Naive thymus-derived CD4-positive, alpha-beta T cell (primary cell): ENCODE measurements at regions not wholly inside any gene's neighbourhood (a gene's known extent, or its start where the extent isn't known, plus 50 kb on each side); places are given as distances from the start of the nearest gene placed in this dataset.

Experiments
- ATAC-seq: fragments of 150-1000 bp; cut with Tn5 transposase; 2 replicates; pipeline ENCODE4 v1.10.0; 2021; ENCODE audit warnings: mild to moderate bottlenecking, moderate library complexity
- CTCF ChIA-PET: fragments of 350-600 bp; sonication (Branson Sonifier 250); formaldehyde crosslinking; loops from one replicate; lab custom pipeline; 2021; ENCODE audit warnings: antibody characterized with exemption; lab: Charles Lee
- POLR2A ChIA-PET: fragments of 350-600 bp; sonication (Branson Sonifier 250); formaldehyde crosslinking; loops from one replicate; lab custom pipeline; 2021; ENCODE audit warnings: antibody characterized with exemption, inconsistent platforms; lab: Charles Lee
- DNase-seq, 9 donors: peaks; one replicate each; pipeline versions ENCODE4 v3.0.0 to v3.0.0-alpha.2; 2020 to 2022; ENCODE audit warnings: mixed read lengths in 1 of 9
- H3K27ac ChIP-seq: one replicate; pipeline ENCODE4 v1.7.0; 2013; ENCODE audit warnings: mild to moderate bottlenecking, low read depth, low read length, moderate library complexity
- H3K27me3 ChIP-seq, 2 donors: one replicate each; pipeline ENCODE4 v1.7.0; 2013; ENCODE audit warnings: low read length in 2 of 2, mild to moderate bottlenecking in 2 of 2, moderate library complexity in 2 of 2; ENCODE audit not compliant: control insufficient read depth in 2 of 2, insufficient read depth in 2 of 2
- H3K36me3 ChIP-seq, 3 experiments: 1 replicate in 2 of 3; 2 replicates in 1 of 3; pipeline ENCODE4 v1.7.0; 2013; ENCODE audit warnings: low read length in 3 of 3, mild to moderate bottlenecking in 3 of 3, moderate library complexity in 1 of 3; ENCODE audit not compliant: insufficient read depth in 3 of 3, control insufficient read depth in 2 of 3
- H3K4me1 ChIP-seq, 2 donors: one replicate each; pipeline ENCODE4 v1.7.0; 2013; ENCODE audit warnings: low read length in 2 of 2, mild to moderate bottlenecking in 2 of 2, moderate library complexity in 1 of 2; ENCODE audit not compliant: control insufficient read depth in 2 of 2, insufficient read depth in 2 of 2
- H3K4me3 ChIP-seq: 2 replicates; pipeline ENCODE4 v1.7.0; 2013; ENCODE audit warnings: mild to moderate bottlenecking, low read length
- H3K9me3 ChIP-seq, 3 experiments: 1 replicate in 2 of 3; 2 replicates in 1 of 3; pipeline ENCODE4 v1.7.0; 2013; ENCODE audit warnings: low read length in 3 of 3; ENCODE audit not compliant: control insufficient read depth in 2 of 3
- H3K27ac Mint-ChIP-seq, 9 donors: one replicate each; pipeline ENCODE4 v1.8.0; 2020 to 2022; ENCODE audit warnings: mixed read lengths in 9 of 9, mild to moderate bottlenecking in 8 of 9, moderate library complexity in 5 of 9, inconsistent platforms in 2 of 9
- H3K27me3 Mint-ChIP-seq, 5 donors: one replicate each; pipeline ENCODE4 v1.8.0; 2021 to 2022; ENCODE audit warnings: mixed read lengths in 5 of 5, mild to moderate bottlenecking in 1 of 5
- H3K36me3 Mint-ChIP-seq, 5 donors: one replicate each; pipeline ENCODE4 v1.8.0; 2020 to 2022; ENCODE audit warnings: mixed read lengths in 5 of 5, mild to moderate bottlenecking in 3 of 5, inconsistent platforms in 1 of 5
- H3K4me1 Mint-ChIP-seq, 7 donors: one replicate each; pipeline ENCODE4 v1.8.0; 2020 to 2022; ENCODE audit warnings: mixed read lengths in 7 of 7, mild to moderate bottlenecking in 3 of 7, inconsistent platforms in 1 of 7
- H3K4me3 Mint-ChIP-seq, 10 donors: one replicate each; pipeline ENCODE4 v1.8.0; 2020 to 2022; ENCODE audit warnings: mild to moderate bottlenecking in 10 of 10, mixed read lengths in 10 of 10, moderate library complexity in 6 of 10, inconsistent platforms in 2 of 10
- H3K9me3 Mint-ChIP-seq, 11 donors: one replicate each; pipeline ENCODE4 v1.8.0; 2020 to 2022; ENCODE audit warnings: mixed read lengths in 11 of 11, mild to moderate bottlenecking in 4 of 11, inconsistent platforms in 1 of 11, moderate library complexity in 1 of 11
- intact Hi-C, 2 donors: fragments of 100-400 bp; cut with micrococcal nuclease; formaldehyde crosslinking; loops; one replicate each; pipeline ENCODE4 v1.15.1; 2023

DNA sequence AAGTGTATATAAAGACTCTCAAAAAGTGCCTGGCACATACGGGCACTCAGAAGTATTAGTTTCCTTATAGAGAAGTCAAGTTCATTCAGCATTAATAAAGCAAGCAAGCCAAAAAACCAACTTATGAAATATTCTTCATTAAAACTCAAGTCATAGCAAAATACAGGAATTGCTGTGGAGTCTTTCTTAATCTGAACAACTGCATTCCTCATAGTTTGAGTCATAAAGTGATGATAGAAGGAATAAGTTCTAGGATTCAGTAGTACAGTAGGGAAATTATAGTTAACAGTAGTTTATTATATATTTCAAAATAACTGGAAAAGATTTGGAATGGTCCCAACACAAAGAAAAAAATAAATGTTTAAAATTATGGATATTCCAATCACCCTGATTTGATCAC, 200.3 kb downstream of the C11orf91 start:
- Histone ChIP-seq H3K4me3 (no peak overlapping the region), H3K27ac (no peak overlapping the region), H3K36me3 (no peaks in the 10 kb centered on the region), H3K27me3 (no peaks in the 10 kb centered on the region), H3K9me3 (no peaks in the 10 kb centered on the region), H3K4me1 (no peaks in the 10 kb centered on the region)
- peaks cover 0 to 14% (median 4%) of the 10 kb centered on the region in 11 donors for H3K9me3 Mint-ChIP-seq
- H3K4me1 Mint-ChIP-seq = no peaks in the 10 kb centered on the region
- ChIA-PET CTCF (no interaction called here), POLR2A (no interaction called here)
- DNase-seq (no peak), ATAC-seq (no peak)
- no peak overlapping the region for H3K27ac Mint-ChIP-seq
- peaks cover 0 to 26% (median 19%) of the 10 kb centered on the region in 5 donors for H3K27me3 Mint-ChIP-seq
- no peak overlapping the region for H3K4me3 Mint-ChIP-seq
- peaks cover 0 to 4% (median 0%) of the 10 kb centered on the region in 5 donors for H3K36me3 Mint-ChIP-seq
- intact Hi-C loops = no loop called here

DNA sequence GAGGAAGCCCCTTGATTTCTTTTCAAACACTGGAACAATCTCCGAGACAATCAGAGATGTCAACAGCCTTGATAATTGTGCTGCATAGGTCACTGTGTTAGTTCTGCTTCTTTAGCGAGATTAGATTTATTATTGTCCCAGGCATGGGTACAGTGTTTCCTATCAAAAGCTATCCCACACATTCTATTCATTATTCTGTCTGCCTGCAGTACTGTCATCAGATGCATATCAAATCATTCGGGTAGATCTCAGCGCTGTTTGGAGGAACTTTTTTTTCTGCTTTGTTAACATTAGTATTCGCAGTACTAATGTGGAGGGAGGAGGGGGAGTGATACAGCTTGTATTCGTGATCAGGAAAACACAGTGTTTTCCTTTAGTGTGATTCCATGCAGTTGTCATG, 208.0 kb downstream of the C11orf91 start:
- ChIA-PET CTCF (no interaction called here), POLR2A (no interaction called here)
- H3K9me3 Mint-ChIP-seq = peaks cover 0 to 9% (median 4%) of the 10 kb centered on the region in 11 donors
- no peaks in the 10 kb centered on the region for H3K27me3 ChIP-seq
- intact Hi-C loops = no loop called here
- DNase-seq (no peak), ATAC-seq (no peak)
- H3K27ac Mint-ChIP-seq = no peak overlapping the region
- H3K4me1 Mint-ChIP-seq = no peaks in the 10 kb centered on the region
- no peaks in the 10 kb centered on the region for H3K36me3 ChIP-seq
- H3K4me1 ChIP-seq = no peaks in the 10 kb centered on the region
- H3K4me3 ChIP-seq = no peak overlapping the region
- no peak overlapping the region for H3K4me3 Mint-ChIP-seq
- peaks cover 0 to 4% (median 0%) of the 10 kb centered on the region in 5 donors for H3K36me3 Mint-ChIP-seq
- no peak overlapping the region for H3K27ac ChIP-seq
- no peaks in the 10 kb centered on the region for H3K9me3 ChIP-seq
- peaks cover 0 to 34% (median 25%) of the 10 kb centered on the region in 5 donors for H3K27me3 Mint-ChIP-seq

DNA sequence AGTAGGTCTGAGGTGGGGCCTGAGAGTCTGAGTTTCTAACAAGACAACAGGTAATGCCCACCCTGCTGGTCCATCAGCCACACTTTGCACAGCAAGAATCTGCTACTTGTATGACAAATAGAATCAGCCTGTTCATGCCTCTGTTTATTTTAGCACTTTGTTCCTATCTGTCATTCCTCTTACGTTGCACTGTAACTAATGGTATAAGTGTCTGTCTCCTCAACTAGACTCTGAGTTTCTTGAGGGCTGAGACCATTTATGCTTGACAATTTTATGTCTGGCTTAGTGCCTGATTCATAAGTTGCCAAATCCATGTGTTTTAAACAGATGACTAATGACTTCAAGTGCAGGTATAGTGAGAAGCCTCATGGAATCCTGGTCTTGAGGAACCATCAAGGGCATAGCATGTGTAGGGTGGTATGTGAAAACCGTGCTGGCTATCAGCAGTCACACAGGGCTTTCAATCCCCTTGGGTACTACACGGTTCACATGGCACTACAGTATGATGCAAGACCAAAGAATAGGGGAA, 209.7 kb downstream of the C11orf91 start:
- Mint-ChIP-seq H3K9me3 (peaks cover 0 to 4% (median 0%) of the 10 kb centered on the region in 11 donors), H3K4me1 (no peaks in the 10 kb centered on the region), H3K27me3 (peaks cover 0 to 36% (median 27%) of the 10 kb centered on the region in 5 donors), H3K4me3 (no peak overlapping the region), H3K27ac (no peak overlapping the region), H3K36me3 (no peaks in the 10 kb centered on the region)
- no peaks in the 10 kb centered on the region for H3K36me3 ChIP-seq
- no peaks in the 10 kb centered on the region for H3K4me1 ChIP-seq
- H3K4me3 ChIP-seq = no peak overlapping the region
- intact Hi-C loops = no loop called here
- POLR2A ChIA-PET = no interaction called here
- H3K9me3 ChIP-seq = no peaks in the 10 kb centered on the region
- H3K27ac ChIP-seq = no peak overlapping the region
- ATAC-seq (no peak), DNase-seq (no peak)
- CTCF ChIA-PET = no interaction called here
- H3K27me3 ChIP-seq = no peaks in the 10 kb centered on the region

DNA sequence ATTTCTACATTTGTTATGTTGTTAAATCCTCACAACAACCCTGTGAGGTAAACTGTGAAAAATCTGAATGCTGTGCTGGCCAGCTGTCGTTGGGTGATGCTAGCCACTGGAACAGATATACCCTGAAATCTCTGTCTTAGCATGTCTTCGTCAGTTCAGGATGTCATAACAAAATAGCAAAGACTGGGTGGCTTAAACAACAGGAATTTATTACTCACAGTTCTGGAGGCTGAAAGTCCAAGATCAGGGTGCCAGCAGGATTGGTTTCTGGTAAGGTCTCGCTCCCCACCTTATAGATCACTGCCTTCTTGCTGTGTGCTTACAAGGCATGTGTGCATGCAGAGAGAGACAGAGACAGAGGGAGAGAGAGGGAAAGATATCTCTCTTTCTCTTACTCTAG, 211.7 kb downstream of the C11orf91 start:
- Histone ChIP-seq H3K27ac (no peak overlapping the region), H3K4me3 (no peak overlapping the region), H3K9me3 (no peaks in the 10 kb centered on the region), H3K36me3 (no peaks in the 10 kb centered on the region), H3K27me3 (no peaks in the 10 kb centered on the region), H3K4me1 (no peaks in the 10 kb centered on the region)
- ATAC-seq (no peak), DNase-seq (no peak)
- Mint-ChIP-seq H3K36me3 (no peaks in the 10 kb centered on the region), H3K27ac (no peak overlapping the region), H3K27me3 (peaks cover 0 to 45% (median 26%) of the 10 kb centered on the region in 5 donors), H3K4me3 (no peak overlapping the region), H3K4me1 (no peaks in the 10 kb centered on the region), H3K9me3 (peaks cover 0 to 4% (median 0%) of the 10 kb centered on the region in 11 donors)
- POLR2A ChIA-PET = interaction anchor here (0.5 to 0.6 kb wide), 2 partner anchors 14 to 1008 kb away, joined by 3 read pairs; no protein-coding TSS in a partner anchor
- CTCF ChIA-PET = no interaction called here
- intact Hi-C loops = no loop called here

DNA sequence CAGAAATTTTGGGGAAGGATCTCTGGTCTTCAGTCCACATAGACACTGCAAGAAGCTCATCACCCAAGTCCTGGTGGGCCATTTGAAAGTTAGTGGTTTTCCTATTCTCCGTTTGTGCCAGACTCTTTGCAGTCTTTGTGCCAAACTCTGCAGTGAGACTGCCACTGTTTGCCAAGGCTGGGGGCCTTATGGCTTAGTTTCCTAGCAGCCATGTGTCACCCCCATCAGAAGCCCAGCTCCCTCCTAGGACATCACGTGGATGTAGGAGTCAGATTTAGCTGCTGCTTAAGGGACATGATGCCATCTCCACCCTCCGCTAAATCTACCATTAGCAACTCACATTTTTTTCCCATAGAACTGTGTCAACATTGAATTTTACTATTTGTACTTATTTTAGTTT, 220.0 kb downstream of the C11orf91 start:
- no peaks in the 10 kb centered on the region for H3K4me1 ChIP-seq
- no peak overlapping the region for H3K4me3 ChIP-seq
- H3K27ac ChIP-seq = no peak overlapping the region
- H3K27me3 ChIP-seq = no peaks in the 10 kb centered on the region
- DNase-seq (no peak), ATAC-seq (no peak)
- H3K36me3 Mint-ChIP-seq = no peaks in the 10 kb centered on the region
- no peak overlapping the region for H3K27ac Mint-ChIP-seq
- no peak overlapping the region for H3K4me3 Mint-ChIP-seq
- peaks cover 9 to 35% (median 29%) of the 10 kb centered on the region in 5 donors for H3K27me3 Mint-ChIP-seq
- no peaks in the 10 kb centered on the region for H3K36me3 ChIP-seq
- POLR2A ChIA-PET = no interaction called here
- no peaks in the 10 kb centered on the region for H3K4me1 Mint-ChIP-seq
- H3K9me3 Mint-ChIP-seq = peaks cover 0 to under 1% (median 0%) of the 10 kb centered on the region in 11 donors
- intact Hi-C loops = no loop called here
- no peaks in the 10 kb centered on the region for H3K9me3 ChIP-seq
- CTCF ChIA-PET = no interaction called here

DNA sequence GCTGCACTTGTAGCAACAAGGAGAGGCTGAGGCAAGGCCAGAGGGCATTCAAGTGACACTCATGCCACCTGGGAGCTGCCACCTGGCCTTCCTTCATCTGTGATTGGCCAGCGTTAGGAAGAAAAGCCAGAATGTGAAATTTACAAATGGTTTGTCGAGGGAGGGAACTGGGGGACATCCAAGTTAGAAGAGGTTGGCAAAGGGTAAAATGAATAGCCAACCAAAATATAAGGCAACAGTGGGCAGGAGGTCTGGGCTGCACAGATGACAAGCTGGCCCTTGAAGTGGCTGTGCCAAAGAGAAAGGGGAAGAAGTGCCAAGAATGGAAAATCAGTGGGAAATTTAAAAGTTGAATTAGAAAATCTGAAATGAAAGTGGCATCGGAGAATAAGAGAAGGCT, 221.4 kb downstream of the C11orf91 start:
- H3K27me3 ChIP-seq = no peaks in the 10 kb centered on the region
- DNase-seq (no peak), ATAC-seq (no peak)
- H3K9me3 ChIP-seq = no peaks in the 10 kb centered on the region
- intact Hi-C loops = no loop called here
- POLR2A ChIA-PET = no interaction called here
- Mint-ChIP-seq H3K4me3 (no peak overlapping the region), H3K27me3 (peaks cover 9 to 30% (median 29%) of the 10 kb centered on the region in 5 donors), H3K27ac (no peak overlapping the region), H3K9me3 (no peaks in the 10 kb centered on the region), H3K4me1 (no peaks in the 10 kb centered on the region), H3K36me3 (no peaks in the 10 kb centered on the region)
- no peak overlapping the region for H3K27ac ChIP-seq
- CTCF ChIA-PET = interaction anchor here (0.6 kb wide), 1 partner anchor 11 kb away, joined by 3 read pairs; no protein-coding TSS in a partner anchor
- no peaks in the 10 kb centered on the region for H3K4me1 ChIP-seq
- no peak overlapping the region for H3K4me3 ChIP-seq
- no peaks in the 10 kb centered on the region for H3K36me3 ChIP-seq

DNA sequence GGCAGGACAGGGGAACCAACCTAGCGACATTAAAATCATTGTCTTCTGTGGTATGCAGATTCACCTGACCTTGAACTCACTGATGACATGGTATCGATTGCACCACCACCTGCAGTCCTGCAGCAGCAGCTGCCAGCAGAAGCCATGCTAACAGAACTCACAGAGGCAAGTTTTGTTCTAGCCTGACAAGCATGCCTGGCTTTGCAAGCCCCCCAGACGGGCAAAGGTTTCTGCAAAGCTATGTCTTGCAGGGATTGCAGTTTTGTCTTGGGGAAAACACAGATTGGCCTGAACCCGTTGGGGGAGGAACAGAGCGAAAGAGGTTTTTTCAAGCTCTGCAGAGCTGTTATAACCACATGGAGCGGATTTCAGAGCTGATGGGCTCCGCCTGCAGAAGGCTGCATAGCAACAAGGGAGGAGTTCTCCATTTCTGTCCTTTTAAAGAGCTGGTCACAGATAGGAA, 221.0 kb downstream of the HIPK3 start:
- no peaks in the 10 kb centered on the region for H3K4me1 ChIP-seq
- no peak overlapping the region for H3K4me3 Mint-ChIP-seq
- no peaks in the 10 kb centered on the region for H3K27me3 ChIP-seq
- no peak overlapping the region for H3K27ac Mint-ChIP-seq
- H3K4me1 Mint-ChIP-seq = no peaks in the 10 kb centered on the region
- H3K9me3 ChIP-seq = no peaks in the 10 kb centered on the region
- H3K36me3 Mint-ChIP-seq = no peaks in the 10 kb centered on the region
- CTCF ChIA-PET = no interaction called here
- H3K9me3 Mint-ChIP-seq = no peaks in the 10 kb centered on the region
- no peak overlapping the region for H3K4me3 ChIP-seq
- POLR2A ChIA-PET = no interaction called here
- DNase-seq (no peak), ATAC-seq (no peak)
- H3K27me3 Mint-ChIP-seq = peaks cover 9 to 38% (median 30%) of the 10 kb centered on the region in 5 donors
- no peaks in the 10 kb centered on the region for H3K36me3 ChIP-seq
- no peak overlapping the region for H3K27ac ChIP-seq
- intact Hi-C loops = no loop called here
